Sciatic nerve (tissue), 2 donors: ENCODE measurements at regions not wholly inside any gene's neighbourhood (a gene's known extent, or its start where the extent isn't known, plus 50 kb on each side); places are given as distances from the start of the nearest gene placed in this dataset.
"Not testable (repeated sequence)": the region's sequence is repeated elsewhere in the genome, so short reads cannot be mapped to it uniquely, and the experiment has no call there.

Source experiments
- ATAC-seq: fragments of 200-7000 bp; cut with Tn5 transposase; one replicate; pipeline ENCODE4 v1.9.1; 2020; ENCODE audit warnings: mild to moderate bottlenecking, moderate library complexity
- DNase-seq: peaks from one replicate; pipeline ENCODE4 v3.0.0-alpha.2; 2020; ENCODE audit warnings: low spot score
- intact Hi-C: fragments of 100-400 bp; cut with DNase I; formaldehyde crosslinking; loops from one replicate; pipeline ENCODE4 v1.14.2; 2022
- donor health status: DM: no; HTN: no; CAD: no.
- donor health status: DM: no; HTN: no; CAD: no.

DNA sequence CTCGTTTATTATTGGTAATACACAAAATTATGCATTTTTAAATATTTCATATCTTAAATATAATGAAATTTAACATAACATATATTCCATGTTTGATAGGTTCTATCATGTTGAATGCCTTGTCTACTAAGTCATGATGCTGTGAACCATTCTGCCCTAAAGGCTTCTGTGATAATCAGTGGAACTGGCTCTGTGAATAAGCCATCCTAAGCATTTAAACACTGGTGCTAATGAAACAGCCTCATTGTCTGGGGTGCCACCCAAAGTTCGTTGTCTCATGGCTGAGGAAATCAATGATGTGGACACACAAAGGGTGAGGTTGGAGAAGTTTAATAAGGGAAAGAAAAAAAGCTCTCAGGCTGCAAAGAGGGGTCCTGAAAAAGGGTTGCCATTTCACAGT is 264.7 kb upstream of the ZRANB2 start:
- intact Hi-C loops = no loop called here
- DNase-seq = no peak
- no peak for ATAC-seq

DNA sequence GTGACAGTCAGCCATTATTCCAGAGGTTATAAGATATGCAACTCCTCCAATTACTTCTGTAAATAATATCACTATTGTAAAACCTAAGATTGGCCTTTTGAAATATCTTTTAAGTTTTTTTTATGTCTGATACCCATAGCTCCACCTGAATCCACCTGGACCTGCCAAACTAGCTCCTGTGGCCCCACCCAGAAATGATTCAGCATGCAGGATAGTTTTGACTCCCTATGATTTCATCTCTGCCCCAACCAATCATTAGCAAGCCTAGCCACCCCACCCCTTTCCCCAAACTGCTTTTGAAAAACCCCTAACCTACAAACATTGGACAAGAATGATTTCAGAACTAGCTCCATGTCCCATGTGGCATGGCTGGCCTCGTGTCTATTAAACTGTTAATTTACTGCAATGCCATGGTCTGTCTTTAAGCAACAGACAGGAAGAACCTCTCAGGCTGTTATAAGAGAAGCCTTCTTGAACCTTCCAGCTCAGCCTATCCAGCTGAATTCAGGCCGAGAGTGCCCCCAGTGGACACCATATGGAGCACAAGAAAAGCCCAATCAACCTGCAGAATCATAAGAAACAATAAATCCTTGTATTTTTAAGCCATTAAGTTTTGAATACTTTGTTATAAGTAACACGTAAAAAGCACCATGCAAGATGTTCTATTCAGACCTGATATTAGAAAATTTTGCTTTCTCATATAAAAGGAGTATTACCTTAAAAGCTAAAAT is 263.0 kb upstream of the ZRANB2 start:
- intact Hi-C loops = no loop called here
- no peak for ATAC-seq

GRCh38 chr1:71339238-71339637 is 258.4 kb upstream of the ZRANB2 start:
- no peak for ATAC-seq
- intact Hi-C loops = no loop called here
- no peak for DNase-seq

More for the DNA sequence above, 263.0 kb upstream of the ZRANB2 start:
- DNase-seq = no peak

- intact Hi-C loops = no loop called here
These were observed 250.2 kb upstream of the ZRANB2 start for GRCh38 chr1:71330991-71331390.

DNA sequence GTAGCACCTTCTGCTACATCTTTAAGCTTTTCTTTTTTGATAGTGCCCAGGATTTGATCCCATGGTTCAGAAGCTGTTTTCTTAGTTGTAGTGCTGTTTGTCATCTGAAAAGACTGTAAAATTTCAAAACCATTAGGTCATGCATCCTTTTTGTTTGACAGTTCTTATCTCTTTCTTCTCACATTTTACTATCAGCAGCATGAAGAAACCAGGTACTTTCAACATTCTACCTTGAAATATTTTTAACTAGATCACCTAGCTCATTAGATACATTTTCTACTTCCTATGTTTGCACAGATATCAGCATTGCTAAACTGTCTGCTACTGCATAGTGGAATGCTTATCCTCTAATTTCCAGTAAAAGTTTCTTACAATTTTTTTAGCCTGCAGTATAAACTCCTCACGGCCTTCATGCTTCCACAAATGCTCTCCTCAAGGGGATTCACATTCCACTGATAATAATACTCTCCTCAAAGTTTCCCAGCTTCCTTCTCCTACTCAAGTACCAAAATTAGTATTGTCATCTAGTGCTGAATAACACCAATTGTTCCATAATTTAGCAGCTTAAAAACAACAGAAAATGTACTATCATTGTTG is 243.9 kb upstream of the ZRANB2 start:
- ATAC-seq (peak; percentile 13), DNase-seq (no peak)
- intact Hi-C loops = no loop called here

More at GRCh38 chr1:71330991-71331390, 250.2 kb upstream of the ZRANB2 start:
- no peak for DNase-seq
- ATAC-seq = no peak

- ATAC-seq (no peak), DNase-seq (no peak)
- intact Hi-C loops = no loop called here
These were observed 231.7 kb upstream of the ZRANB2 start for GRCh38 chr1:71312545-71312944.

DNA sequence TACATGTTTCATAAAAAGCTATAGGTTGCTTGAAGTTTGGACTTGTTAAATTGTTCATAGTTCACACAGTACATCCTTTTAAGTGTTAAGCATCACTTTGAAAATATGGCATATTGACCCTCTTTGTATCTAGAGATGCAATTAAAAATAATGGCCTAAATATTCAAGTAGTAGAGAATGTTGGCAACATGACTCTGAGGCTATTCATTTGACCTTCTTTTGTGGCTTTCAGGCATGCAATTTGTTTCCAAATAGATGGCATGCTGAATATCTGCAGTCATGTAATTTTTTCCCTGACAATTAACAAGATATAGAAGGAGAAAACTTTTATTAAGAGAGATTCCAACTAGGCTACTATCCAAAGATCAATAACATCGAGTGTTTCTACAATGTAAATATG is 230.5 kb upstream of the ZRANB2 start:
- DNase-seq (no peak), ATAC-seq (no peak)
- intact Hi-C loops = no loop called here

GRCh38 chr1:71307451-71307850 is 226.6 kb upstream of the ZRANB2 start:
- ATAC-seq = no peak
- intact Hi-C loops = no loop called here

DNA sequence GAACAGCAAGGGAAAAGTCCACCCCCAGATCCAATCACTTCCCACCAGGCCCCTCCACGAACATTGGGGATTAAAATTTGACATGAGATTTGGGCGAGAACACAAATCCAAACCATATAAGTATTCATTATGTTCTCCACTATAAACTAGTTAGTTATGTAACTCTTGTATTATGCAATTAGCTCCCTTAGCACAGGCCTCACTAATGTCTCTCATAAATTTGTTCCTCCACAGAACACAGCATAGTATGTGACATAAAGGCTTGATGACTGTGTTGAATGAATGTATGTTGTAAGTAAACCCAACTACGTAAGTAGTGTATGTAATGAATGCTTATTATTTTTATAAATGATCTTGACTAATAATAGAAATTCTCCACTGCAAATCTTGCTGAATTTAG is 223.3 kb upstream of the ZRANB2 start:
- intact Hi-C loops = no loop called here
- peak; percentile 44 for ATAC-seq
- DNase-seq = no peak

More at GRCh38 chr1:71307451-71307850, 226.6 kb upstream of the ZRANB2 start:
- DNase-seq = no peak

- DNase-seq (no peak), ATAC-seq (no peak)
- intact Hi-C loops = no loop called here
These were observed 222.8 kb upstream of the ZRANB2 start for GRCh38 chr1:71303617-71304041.

DNA sequence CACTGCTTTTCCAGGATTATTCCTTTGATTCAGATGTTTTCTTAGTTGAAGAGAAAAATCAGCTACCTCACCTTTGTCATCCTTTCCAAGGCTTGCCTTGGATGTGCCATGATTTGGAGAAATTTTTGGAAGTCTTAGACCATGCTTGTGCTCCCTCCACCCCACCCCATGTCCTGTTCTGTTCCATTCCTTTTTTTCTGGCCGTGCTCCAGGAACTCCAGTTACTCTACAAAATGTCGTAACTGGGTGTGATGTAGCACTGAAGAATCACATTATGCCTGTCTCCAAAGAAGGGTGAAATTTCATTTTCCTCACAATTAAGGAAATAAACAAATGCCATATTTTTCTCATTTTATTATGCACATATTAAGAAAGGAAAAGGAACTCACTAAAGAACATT is 217.8 kb upstream of the ZRANB2 start:
- intact Hi-C loops = no loop called here
- ATAC-seq = peak; percentile 56
- DNase-seq = no peak

GRCh38 chr1:71296551-71297134 is 215.8 kb upstream of the ZRANB2 start:
- no peak for DNase-seq
- intact Hi-C loops = no loop called here
- peak; percentile 46 for ATAC-seq

- no peak for DNase-seq
- ATAC-seq = peak; percentile 67
- intact Hi-C loops = no loop called here
These were observed 214.5 kb upstream of the ZRANB2 start for GRCh38 chr1:71295350-71295749.

DNA sequence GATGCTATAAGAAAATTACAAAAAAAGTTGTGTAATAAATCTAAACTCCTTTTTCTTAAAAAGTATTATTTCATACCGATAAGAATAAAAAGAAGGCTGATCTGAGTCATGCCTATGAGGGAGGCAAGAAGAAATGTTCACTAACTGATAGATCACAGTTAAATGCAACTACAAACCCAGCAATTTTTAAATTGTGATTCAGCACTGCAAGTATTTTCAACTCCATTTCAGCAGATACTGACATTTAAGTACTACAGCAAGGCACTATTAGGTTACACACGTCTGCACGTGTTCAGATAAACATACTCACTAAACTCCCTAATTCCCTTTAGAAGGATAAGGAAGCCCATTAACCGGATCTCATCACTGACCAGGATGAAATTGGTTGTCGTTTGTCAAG is 213.3 kb upstream of the ZRANB2 start:
- no peak for DNase-seq
- no peak for ATAC-seq
- intact Hi-C loops = no loop called here

DNA sequence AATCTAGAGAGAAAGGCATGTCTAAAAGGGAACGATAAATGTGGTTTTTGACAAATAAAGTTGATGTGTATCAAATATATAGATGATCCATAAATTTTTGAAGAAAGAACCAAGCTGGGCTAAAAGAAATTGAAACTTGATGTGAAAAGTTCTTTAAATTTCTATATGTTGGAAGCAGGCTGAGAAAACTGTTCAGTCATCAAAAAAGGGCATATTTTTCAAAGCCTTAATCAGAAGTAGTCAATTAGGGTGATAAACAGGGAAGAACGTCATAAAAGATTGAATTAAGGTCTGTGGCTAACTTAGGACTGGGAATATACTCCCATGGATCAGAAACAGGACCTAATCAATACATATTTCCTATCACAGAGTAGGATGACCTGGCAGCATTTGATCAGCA is 211.4 kb upstream of the ZRANB2 start:
- DNase-seq (no peak), ATAC-seq (no peak)
- intact Hi-C loops = no loop called here

DNA sequence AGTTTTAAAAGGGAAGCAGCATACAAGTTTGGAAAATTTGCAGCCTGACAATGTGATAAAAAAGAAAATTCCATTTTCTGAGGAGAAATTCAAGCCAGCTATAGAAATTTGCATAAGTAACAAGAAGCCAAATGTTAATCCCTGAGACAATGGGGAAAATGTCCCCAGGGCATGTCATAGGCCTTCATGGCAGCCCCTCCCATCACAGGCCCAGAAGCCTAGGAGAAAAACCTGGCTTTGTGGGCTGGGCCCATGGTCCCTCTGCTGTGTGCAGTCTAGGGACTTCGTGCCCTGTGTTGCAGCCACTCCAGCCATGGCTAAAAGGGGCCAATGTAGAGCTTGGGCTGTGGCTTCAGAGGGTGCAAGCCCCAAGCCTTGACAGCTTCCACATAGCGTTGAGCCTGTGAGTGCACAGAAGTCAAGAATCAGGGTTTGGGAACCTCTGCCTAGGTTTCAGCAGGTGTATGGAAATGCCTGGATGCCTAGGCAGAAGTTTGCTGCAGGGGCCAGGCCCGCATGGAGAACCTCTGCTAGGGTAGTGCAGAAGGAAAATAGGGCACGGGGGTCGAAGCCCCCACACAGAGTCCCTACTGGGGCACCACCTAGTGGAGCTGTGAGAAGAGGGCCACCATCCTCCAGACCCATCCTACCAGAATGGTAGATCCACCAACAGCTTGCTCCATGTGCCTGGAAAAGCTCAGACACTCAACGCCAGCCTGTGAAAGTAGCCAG is 209.8 kb upstream of the ZRANB2 start:
- ATAC-seq, DNase-seq, intact Hi-C loops: not testable (repeated sequence)

DNA sequence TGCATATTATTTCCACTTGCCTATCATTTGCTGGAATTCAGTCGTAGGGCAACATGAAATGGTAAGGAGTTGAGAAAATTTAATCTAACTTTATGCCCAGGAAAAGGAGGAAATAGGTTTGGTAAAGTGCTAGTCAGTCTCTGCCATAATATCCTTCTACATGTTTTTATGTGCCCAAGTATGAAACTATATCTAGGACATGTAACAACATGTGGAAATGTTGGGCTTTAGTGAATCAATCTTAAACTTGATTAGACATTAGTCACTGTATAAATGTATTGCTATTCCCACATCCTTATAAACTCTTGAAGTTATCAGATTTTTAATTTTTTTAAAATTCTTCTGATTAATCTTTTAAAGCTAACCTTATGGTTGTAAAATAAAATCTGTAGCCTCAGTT is 204.7 kb upstream of the ZRANB2 start:
- no peak for DNase-seq
- ATAC-seq = no peak
- intact Hi-C loops = no loop called here

DNA sequence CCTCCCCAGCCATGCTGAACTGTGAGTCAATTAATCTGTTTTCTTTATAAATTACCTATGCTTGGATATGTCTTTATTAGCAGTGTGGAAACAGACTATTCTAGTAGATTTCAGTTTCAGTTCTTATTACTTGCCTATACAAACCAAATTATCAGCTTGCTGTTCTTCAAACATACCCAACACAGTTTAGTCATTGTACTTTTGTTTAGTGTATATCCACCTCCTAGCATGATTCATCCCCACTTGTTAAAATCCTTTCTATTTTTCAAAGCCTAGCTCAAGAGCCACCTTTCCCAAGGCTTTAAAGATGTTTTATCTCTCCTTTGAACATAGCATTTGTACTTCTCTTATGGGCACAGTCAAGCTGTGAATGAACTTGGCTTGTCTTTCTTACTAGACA is 195.6 kb upstream of the ZRANB2 start:
- DNase-seq (no peak), ATAC-seq (no peak)
- intact Hi-C loops = no loop called here

- DNase-seq = no peak
- intact Hi-C loops = no loop called here
- no peak for ATAC-seq
These were observed 192.5 kb upstream of the ZRANB2 start for GRCh38 chr1:71273334-71273733.

- no peak for ATAC-seq
- intact Hi-C loops = no loop called here
- no peak for DNase-seq
These were observed 189.6 kb upstream of the ZRANB2 start for GRCh38 chr1:71270394-71270915.
